AML-193 (cell line): ENCODE measurements at regions not wholly inside any gene's neighbourhood (a gene's known extent, or its start where the extent isn't known, plus 50 kb on each side); places are given as distances from the start of the nearest gene placed in this dataset.
"Not testable (repeated sequence)": the region's sequence is repeated elsewhere in the genome, so short reads cannot be mapped to it uniquely, and the experiment has no call there.

ENCODE experiments used
- DNase-seq, 2 experiments: peaks; one replicate each; lab custom pipeline; 2025; lab: John Stamatoyannopoulos, UW

DNA sequence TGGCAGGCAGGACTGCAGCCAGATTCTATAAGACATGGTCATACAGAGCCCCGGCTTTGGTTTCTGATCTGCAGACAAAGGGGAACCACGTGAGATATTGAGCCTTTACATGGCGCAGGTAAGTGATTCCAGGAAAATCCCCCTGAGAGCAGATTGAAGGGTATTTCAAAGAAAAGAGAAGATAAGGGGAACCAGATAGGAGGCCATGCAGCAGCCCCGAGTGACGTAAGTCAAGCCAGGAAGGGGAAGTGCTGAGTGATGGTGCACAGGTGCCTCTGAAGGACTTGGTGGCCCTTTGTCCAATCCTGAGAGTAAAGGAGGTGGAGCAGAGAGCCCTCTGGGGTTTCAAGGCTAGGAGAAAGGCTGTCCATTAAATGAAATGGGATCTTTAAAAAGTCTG is 329.0 kb downstream of the ACTR3B start:
- no peak for DNase-seq

- DNase-seq, result no peak
Observed at GRCh38 chr7:153090209-153090608, 330.7 kb downstream of the ACTR3B start.

GRCh38 chr7:153090764-153091163 is 331.2 kb downstream of the ACTR3B start:
- no peak for DNase-seq

GRCh38 chr7:153091477-153091876 is 331.9 kb downstream of the ACTR3B start:
- no peak for DNase-seq

GRCh38 chr7:153097511-153098201 is 338.1 kb downstream of the ACTR3B start:
- no peak for DNase-seq

DNA sequence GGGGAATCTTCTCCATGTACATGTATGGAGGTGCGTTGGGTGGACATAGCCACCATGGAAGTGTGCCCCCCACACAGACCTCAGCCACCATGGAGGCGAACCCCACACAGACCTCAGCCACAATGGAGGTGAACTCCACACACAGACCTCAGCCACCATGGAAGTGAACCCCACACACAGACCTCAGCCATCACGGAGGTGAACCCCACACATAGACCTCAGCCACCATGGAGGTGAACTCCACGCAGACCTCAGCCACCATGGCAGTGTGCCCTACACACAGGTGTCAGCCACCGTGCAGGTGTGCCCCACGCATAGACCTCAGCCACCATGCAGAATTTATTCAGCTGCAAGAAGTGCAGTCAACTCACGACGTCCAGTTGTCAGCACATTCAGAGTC is 339.7 kb downstream of the ACTR3B start:
- no peak for DNase-seq

DNA sequence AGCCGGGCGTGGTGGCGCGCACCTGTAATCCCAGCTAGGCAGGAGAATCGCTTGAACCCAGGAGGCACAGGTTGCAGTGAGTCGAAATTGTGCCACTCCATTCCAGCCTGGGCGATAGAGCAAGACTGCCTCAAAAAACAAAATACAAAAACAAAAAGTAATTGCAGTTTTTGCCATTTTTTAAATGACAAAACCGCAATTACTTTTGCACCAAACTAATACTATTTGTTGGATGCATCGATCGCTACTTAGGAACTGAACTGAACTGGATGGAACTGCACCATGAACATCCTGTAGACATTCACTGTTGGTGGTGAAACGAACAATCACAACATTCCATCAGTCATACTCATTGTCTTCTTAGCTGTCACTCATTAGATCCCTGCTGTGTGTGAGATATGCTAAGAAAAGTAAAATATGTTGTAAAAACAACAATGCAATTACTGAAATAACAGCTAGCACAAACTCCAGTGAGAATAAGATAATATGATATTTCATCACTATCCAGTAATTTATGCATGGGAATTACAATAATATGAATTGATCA is 341.2 kb downstream of the ACTR3B start:
- DNase-seq, result no peak

- no peak for DNase-seq
Observed at GRCh38 chr7:153103202-153103601, 343.6 kb downstream of the ACTR3B start.

DNA sequence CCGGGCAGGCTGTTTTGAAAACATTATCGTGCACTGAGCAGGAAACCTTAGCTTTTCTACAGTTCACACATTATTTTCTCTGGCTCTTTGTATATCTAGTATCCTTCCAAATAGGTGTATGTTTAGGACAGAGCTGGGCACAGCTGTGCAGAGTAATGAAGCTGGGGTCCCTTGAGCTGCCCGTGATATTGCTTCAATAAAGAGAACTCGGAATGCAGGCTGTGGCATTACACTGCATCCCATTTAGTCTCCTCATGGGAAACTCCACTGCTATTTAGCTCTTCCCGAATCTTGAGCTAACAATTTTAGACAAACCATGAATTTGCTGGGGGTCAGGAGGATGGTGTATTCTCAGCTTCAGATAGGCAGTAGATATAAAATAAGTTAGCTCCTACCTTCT is 348.3 kb downstream of the ACTR3B start:
- no peak for DNase-seq

- DNase-seq, result no peak
Observed at GRCh38 chr7:153109566-153109965, 350.0 kb downstream of the ACTR3B start.

DNA sequence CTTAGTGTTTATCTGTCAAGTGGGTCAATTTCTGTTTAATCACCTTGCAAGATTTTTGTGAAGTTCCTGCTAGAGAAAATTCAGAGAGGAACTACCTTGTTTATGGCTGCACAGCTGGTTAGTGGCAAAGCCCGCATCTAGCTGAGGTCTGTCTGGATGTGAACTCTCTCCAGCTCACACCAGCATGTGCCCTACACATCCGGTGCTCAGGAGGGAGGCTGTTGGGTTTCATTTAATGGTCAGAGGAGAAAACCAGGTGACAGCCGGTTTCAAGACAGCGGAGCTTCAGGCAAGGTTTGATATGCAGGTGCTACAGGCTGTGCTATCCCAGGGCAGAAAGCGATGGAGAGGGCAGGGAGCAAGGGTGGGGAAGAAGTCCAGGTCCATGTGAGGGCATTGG is 351.1 kb downstream of the ACTR3B start:
- no peak for DNase-seq

DNA sequence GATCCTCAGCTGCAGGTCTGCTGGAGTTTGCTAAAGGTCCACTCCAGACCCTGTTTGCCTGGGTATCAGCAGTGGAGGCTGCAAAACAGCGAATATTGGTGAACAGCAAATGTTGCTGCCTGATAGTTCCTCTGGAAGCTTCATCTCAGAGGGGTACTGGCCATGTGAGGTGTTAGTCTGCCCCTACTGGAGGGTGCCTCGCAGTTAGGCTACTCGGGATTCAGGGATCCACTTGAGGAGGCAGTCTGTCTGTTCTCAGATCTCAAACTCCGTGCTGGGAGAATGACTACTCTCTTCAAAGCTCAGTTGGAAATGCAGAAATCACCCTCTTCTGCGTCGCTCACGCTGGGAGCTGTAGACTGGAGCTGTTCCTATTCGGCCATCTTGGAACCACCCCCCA is 362.7 kb downstream of the ACTR3B start:
- not testable (repeated sequence) for DNase-seq

DNA sequence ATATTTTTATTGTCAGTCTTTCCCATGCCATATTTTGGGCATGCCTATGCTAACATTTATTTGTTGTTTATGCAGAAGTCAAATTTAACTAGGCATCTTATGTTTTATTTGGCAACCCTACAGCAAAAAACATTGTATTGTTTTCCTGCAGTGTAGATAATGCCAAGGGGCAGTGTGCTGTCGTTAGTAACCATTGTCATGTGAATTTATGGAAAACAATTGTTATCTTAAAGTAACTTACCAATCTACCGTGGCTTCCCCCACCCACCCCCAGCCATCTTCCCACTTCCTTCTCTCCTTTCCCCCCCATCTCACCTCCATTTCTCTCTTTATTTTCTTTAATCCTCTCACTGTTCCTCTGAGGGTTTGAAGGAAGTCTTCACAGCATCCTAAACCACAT is 370.5 kb downstream of the ACTR3B start:
- no peak for DNase-seq

DNA sequence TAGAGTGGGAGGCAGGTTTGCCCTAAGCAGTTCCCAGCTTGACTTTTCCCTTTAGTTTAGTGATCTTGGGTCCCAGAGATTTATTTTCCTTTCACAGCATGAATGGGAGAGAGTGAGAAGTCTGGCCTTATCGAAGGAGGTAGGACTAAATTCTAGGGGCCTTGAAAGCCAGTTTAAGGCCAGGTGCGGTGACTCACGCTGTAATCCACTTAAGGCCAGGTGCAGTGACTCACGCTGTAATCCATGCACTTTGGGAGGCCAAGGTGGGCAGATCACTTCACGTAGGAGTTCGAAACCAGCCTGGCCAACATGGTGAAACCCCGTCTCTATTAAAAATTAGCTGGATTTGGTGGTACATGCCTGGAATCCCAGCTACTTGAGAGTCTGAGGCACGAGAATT is 392.2 kb downstream of the ACTR3B start:
- no peak for DNase-seq

DNA sequence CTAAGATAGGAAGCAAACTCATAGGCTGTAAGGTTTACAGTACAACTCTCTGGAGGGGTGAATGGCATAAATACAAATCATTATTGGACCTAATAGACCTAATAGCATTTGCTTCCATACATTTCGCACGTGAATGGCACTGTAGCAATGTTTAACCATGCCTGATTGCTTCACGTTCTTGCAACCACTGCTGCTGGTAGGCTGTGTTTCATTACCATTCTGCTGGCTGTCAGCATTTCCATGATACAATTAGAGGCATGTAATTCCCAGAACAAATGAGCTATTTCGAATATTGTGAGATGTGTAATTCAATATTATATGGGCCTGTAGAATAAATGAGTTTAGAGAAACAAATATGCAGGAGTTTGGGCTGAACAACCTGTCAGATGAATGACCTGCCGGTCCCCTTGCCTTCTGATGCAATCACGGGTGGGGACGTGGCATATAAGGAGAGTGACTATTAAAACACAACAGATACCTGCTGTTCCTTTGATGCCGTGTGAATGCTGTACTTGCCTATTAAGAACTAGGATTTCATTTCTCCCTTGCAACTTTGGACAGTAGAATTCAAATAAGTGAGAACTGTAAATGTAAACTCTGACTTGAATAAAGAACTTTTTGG is 393.4 kb downstream of the ACTR3B start:
- no peak for DNase-seq

GRCh38 chr7:153158149-153158548 is 398.6 kb downstream of the ACTR3B start:
- DNase-seq, result no peak

DNA sequence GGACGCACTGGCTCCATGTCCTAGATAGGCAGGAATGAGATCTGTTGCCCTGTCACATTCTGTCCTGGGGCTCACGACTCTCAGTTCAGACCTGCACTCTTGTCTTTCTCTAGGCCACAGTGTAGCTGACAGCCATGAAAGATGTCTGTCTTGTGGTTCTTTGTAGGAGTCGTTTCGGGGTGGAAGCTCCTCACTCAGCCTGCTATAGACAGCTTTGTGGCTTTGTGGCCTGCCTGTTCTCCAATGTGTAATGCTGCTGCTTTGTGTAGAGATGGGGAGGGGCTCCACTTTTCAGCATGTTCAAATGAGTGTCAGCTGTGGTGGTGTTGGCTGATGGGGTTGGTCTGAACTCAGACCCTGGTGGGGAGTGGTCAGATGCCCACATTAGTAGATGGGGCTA is 410.7 kb downstream of the ACTR3B start:
- no peak for DNase-seq

DNA sequence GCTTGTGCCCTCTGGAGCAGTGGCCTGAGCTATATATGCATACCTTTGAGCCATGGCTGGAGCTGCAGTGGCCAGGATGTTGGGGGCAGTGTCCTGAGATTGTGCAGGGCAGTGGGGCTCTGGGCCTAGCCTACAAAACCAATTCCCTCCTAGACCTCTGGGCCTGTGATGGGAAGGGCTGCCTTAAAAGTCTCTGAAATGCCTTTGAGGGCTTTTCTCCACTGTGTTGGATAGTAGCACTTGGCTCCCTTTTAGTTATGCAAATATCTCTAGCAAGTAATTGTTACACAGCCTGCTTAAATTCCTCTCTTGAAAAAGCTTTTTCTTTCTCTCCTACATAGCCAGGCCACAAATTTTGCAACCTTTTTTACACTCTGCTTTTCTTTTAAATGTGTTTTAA is 426.4 kb downstream of the ACTR3B start:
- DNase-seq, result no peak

- DNase-seq, result no peak
Observed at GRCh38 chr7:153188161-153188560, 428.6 kb downstream of the ACTR3B start.

DNA sequence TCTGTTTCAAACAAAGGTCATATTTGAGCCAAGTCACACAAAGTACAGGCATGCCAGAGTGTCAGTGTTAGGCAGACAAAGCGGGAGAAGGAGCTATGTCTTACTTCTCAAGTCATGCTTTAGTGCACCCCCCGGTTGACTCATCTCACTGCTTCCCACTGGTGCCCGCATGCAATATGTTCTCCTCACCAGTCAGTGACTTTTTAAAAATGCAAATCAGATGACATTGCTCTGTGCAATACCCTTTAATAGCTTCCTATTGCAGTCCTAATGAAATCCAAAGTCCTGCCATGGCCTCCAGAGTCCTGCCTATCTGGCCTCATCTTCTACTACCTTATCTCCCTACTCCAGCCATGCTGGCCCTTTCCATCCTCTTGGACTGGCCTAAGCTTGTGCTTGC is 429.1 kb downstream of the ACTR3B start:
- no peak for DNase-seq

DNA sequence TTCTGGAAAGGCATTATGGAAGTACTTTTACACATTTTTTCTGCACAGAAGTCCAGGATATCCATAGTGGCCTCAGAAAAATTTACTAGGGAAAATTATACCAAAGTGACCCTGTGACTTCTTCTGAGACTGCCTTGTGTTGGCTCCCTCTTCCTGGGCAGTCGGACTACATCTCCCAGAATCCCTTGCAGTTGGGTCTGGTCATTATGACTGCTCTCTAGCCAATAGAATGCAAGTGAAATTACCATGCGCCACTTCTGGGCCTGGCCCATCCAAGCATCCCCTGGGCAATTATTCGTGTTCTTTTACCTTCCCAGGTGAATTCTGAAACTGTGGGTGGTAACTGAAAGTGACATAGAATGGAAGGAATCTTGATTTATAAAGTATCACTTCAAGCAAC is 430.9 kb downstream of the ACTR3B start:
- no peak for DNase-seq

GRCh38 chr7:153190986-153191385 is 431.4 kb downstream of the ACTR3B start:
- DNase-seq, result no peak

GRCh38 chr7:153193144-153193595 is 433.6 kb downstream of the ACTR3B start:
- no peak for DNase-seq

DNA sequence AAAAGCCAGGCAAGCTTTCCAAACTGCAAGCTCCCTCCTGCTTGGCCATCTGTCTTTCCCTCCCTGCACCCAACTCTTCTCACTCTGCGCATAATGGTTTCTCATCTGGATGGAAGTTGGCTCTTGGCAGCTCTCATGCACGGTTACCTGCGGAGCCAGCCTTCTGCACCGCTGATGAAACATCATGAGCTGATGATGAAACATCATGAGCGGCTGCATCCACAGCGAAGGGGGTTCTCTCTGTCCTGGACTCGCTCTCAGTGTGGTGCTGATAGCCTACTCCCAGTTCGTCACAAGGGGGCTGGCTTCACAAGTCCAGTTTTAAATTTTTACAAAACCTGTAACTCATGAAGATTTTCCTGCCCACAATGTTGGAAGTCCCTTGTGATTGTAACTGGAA is 457.5 kb downstream of the ACTR3B start:
- no peak for DNase-seq
